Left lung (tissue), 4 donors: ENCODE measurements at regions not wholly inside any gene's neighbourhood (a gene's known extent, or its start where the extent isn't known, plus 50 kb on each side); places are given as distances from the start of the nearest gene placed in this dataset.

Source experiments
- ATAC-seq: fragments of 200-7000 bp; cut with Tn5 transposase; one replicate; pipeline ENCODE4 v1.9.1; 2020; ENCODE audit warnings: moderate library complexity
- DNase-seq, 4 donors: peaks; one replicate each; pipeline ENCODE4 v3.0.0-alpha.2; 2013 to 2020
- H3K27ac ChIP-seq, 2 donors: fragments of 200-600 bp; sonication (generic) in 1 of 2; one replicate each; pipeline versions ENCODE4 v1.5.0 to v1.8.0; 2020 to 2021
- H3K27me3 ChIP-seq, 2 donors: fragments of 200-600 bp; sonication (generic) in 1 of 2; one replicate each; pipeline versions ENCODE4 v1.5.0 to v1.8.0; 2020 to 2021
- H3K36me3 ChIP-seq, 2 donors: fragments of 200-600 bp; sonication (generic) in 1 of 2; one replicate each; pipeline versions ENCODE4 v1.5.0 to v1.8.0; 2020 to 2021
- H3K4me1 ChIP-seq, 2 donors: fragments of 200-600 bp; one replicate each; pipeline ENCODE4 v1.8.0; 2021
- H3K4me3 ChIP-seq, 2 donors: fragments of 200-600 bp; sonication (generic) in 1 of 2; one replicate each; pipeline versions ENCODE4 v1.5.0 to v1.8.0; 2020 to 2021; ENCODE audit warnings: mild to moderate bottlenecking in 1 of 2
- H3K9me3 ChIP-seq, 2 donors: fragments of 200-600 bp; sonication (generic) in 1 of 2; one replicate each; pipeline versions ENCODE4 v1.5.0 to v1.8.0; 2020 to 2021
- intact Hi-C, 2 donors: fragments of 100-400 bp; cut with DNase I; formaldehyde crosslinking; loops; one replicate each; pipeline versions ENCODE4 v1.11.2 to v1.14.2; 2022
- TF ChIP-seq, protein P1 (sequence below), 2 donors: fragments of 200-600 bp; sonication (generic) in 1 of 2; IDR thresholded peaks; one replicate each; pipeline versions ENCODE4 v1.5.0 to v1.8.0; 2021; ENCODE audit warnings: antibody characterized with exemption in 2 of 2
- donor health status: DM: no; HTN: yes; CAD: no.
- donor health status: DM: no; HTN: no; CAD: no.

DNA sequence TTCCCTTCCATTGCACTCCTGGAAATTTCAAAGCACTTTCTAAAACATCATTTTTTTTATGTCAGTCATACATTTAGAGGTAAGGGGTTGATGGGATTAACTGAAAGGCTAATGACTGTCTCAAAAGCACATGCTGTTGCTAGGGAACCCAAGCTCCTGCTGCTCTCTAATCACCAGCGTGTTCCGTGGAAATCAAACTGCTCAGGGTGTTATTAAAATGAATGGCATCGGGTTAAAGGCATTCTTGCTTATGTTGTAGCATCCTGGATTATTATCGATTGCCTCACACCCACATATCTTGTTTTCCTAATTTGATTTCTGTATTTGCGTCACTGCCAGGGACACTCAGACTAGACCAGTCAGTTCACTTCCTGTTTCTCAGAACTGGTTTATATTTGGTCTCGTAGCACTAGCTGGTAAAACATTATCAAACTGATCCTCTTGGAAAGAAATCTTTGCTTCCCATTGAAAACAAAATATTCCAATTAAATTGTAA, 216.5 kb upstream of the MKLN1 start:
- peak; percentile 10 for ATAC-seq
- peaks cover 17 to 42% of the 10 kb centered on the region in 2 donors for H3K4me1 ChIP-seq
- TF ChIP-seq, protein P1, sequence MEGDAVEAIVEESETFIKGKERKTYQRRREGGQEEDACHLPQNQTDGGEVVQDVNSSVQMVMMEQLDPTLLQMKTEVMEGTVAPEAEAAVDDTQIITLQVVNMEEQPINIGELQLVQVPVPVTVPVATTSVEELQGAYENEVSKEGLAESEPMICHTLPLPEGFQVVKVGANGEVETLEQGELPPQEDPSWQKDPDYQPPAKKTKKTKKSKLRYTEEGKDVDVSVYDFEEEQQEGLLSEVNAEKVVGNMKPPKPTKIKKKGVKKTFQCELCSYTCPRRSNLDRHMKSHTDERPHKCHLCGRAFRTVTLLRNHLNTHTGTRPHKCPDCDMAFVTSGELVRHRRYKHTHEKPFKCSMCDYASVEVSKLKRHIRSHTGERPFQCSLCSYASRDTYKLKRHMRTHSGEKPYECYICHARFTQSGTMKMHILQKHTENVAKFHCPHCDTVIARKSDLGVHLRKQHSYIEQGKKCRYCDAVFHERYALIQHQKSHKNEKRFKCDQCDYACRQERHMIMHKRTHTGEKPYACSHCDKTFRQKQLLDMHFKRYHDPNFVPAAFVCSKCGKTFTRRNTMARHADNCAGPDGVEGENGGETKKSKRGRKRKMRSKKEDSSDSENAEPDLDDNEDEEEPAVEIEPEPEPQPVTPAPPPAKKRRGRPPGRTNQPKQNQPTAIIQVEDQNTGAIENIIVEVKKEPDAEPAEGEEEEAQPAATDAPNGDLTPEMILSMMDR (IDR thresholded peaks at IDR 0.05), result no peak
- peak overlapping the region; percentile 48 to 97 for H3K4me3 ChIP-seq
- no peaks in the 10 kb centered on the region for H3K27me3 ChIP-seq
- H3K36me3 ChIP-seq, result no peaks in the 10 kb centered on the region
- peak in 1 of 4 donors; percentile 24 for DNase-seq
- H3K9me3 ChIP-seq, result no peaks in the 10 kb centered on the region
- H3K27ac ChIP-seq, result peak overlapping the region; percentile 98 to 99
- intact Hi-C loops, result loop anchor here in 1 of 2 donors (10.0 kb wide), 1 partner anchor 214 kb away; the partner anchor contains the start of gene MKLN1

DNA sequence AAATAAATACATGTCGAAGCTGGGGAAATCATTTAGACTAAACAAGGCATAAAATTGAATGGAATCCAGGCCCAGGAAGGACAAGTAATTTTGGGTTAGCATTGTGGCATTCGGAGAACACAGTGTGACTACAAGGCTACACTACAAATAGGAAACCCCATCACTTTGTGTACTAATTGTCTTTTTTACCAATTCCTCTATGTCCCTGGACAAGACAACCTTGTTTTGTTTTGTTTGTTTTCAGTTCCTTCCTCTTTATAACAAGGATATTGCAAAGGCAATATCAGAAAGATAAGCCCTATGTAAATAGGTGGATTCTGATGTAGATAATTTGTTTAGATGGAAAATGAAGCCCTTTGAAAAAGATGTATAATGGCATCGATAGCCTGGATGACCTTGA, 215.9 kb upstream of the MKLN1 start:
- intact Hi-C loops, result loop anchor here in 1 of 2 donors (10.0 kb wide), 1 partner anchor 213 kb away; the partner anchor contains the start of gene MKLN1
- H3K9me3 ChIP-seq, result no peaks in the 10 kb centered on the region
- TF ChIP-seq, protein P1 (IDR thresholded peaks at IDR 0.05), result no peak
- no peaks in the 10 kb centered on the region for H3K27me3 ChIP-seq
- peaks cover 17 to 42% of the 10 kb centered on the region in 2 donors for H3K4me1 ChIP-seq
- H3K4me3 ChIP-seq, result peak overlapping the region in 1 of 2 donors; percentile 97
- ATAC-seq (no peak), DNase-seq (no peak)
- peak overlapping the region; percentile 98 to 99 for H3K27ac ChIP-seq
- H3K36me3 ChIP-seq, result no peaks in the 10 kb centered on the region

DNA sequence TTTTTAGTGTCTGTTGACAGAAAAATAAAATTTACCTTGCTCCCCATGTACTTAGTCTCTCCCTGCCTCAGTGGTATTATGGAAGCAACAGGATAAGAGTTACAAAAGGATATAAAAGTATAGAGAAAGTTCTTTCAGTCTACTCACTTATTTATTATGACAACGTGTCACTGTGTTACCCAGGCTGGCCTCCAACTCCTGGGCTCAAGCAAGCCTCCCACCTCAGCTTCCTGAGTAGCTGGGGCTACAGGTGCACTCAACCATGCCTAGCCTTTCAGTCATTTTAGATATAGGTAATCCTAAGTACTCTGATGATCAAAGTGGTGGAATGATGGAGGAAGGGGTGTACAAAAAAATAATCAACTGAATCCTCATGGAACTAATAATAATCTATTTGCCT, 215.2 kb upstream of the MKLN1 start:
- Histone ChIP-seq H3K4me3 (no peak overlapping the region), H3K27ac (no peak overlapping the region), H3K9me3 (no peaks in the 10 kb centered on the region), H3K4me1 (peaks cover 17 to 42% of the 10 kb centered on the region in 2 donors), H3K36me3 (no peaks in the 10 kb centered on the region), H3K27me3 (no peaks in the 10 kb centered on the region)
- ATAC-seq (no peak), DNase-seq (no peak)
- intact Hi-C loops, result loop anchor here in 1 of 2 donors (10.0 kb wide), 1 partner anchor 212 kb away; the partner anchor contains the start of gene MKLN1
- TF ChIP-seq, protein P1 (IDR thresholded peaks at IDR 0.05), result no peak

DNA sequence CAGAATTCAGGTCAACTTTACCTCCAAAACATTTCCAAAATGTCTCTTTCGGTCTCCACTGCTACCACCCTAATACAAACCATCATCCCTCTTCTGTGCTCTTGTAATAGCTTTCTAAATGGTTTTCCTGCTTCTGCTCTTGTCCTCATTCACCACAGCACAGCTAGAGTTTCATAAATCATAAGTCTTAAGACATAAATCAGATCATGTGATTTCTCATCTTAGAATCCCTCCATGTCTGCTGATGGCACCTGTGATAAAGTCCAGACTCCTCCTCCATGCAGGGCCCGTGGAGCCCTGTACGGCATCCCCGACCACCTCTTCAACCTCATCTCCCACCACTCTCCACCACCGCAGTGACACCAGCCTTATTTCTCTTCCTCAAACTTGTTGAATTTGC, 212.3 kb upstream of the MKLN1 start:
- ATAC-seq (no peak), DNase-seq (no peak)
- TF ChIP-seq, protein P1 (IDR thresholded peaks at IDR 0.05), result no peak
- intact Hi-C loops, result loop anchor here in 1 of 2 donors (10.0 kb wide), 1 partner anchor 209 kb away; the partner anchor contains the start of gene MKLN1
- no peaks in the 10 kb centered on the region for H3K36me3 ChIP-seq
- no peak overlapping the region for H3K4me3 ChIP-seq
- no peak overlapping the region for H3K27ac ChIP-seq
- peaks cover 9 to 24% of the 10 kb centered on the region in 2 donors for H3K4me1 ChIP-seq
- peaks cover 0 to 12% of the 10 kb centered on the region in 2 donors for H3K9me3 ChIP-seq
- no peaks in the 10 kb centered on the region for H3K27me3 ChIP-seq

DNA sequence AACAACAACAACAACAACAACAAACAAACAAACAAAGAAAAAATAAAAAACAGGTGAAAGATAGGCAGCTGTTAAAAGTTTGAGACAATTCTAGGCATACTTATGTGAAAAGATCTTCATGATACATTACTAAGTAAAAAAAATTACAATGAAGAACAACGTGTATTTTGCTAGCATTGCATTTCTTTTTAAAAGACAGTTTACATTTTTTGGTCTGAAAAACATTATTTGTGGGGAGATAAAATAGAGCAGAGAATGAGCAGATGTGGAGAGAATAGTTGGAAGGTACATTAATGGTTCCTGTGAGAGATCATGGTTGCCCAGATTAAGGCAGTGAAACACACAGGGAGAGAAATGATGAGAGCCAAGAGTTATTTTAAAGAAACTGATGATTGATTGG, 210.2 kb upstream of the MKLN1 start:
- no peak for DNase-seq
- no peaks in the 10 kb centered on the region for H3K36me3 ChIP-seq
- H3K27ac ChIP-seq, result no peak overlapping the region
- H3K4me1 ChIP-seq, result peaks cover 0 to 3% of the 10 kb centered on the region in 2 donors
- H3K27me3 ChIP-seq, result no peaks in the 10 kb centered on the region
- H3K4me3 ChIP-seq, result no peak overlapping the region
- TF ChIP-seq, protein P1 (IDR thresholded peaks at IDR 0.05), result no peak
- intact Hi-C loops, result loop anchor here in 1 of 2 donors (10.0 kb wide), 1 partner anchor 207 kb away; the partner anchor contains the start of gene MKLN1
- no peak for ATAC-seq
- H3K9me3 ChIP-seq, result peaks cover 0 to 12% of the 10 kb centered on the region in 2 donors
